ENCODE measurements at regions not wholly inside any gene's neighbourhood (a gene's known extent, or its start where the extent isn't known, plus 50 kb on each side); places are given as distances from the start of the nearest gene placed in this dataset.
"Not testable (repeated sequence)": the region's sequence is repeated elsewhere in the genome, so short reads cannot be mapped to it uniquely, and the experiment has no call there.

DNA sequence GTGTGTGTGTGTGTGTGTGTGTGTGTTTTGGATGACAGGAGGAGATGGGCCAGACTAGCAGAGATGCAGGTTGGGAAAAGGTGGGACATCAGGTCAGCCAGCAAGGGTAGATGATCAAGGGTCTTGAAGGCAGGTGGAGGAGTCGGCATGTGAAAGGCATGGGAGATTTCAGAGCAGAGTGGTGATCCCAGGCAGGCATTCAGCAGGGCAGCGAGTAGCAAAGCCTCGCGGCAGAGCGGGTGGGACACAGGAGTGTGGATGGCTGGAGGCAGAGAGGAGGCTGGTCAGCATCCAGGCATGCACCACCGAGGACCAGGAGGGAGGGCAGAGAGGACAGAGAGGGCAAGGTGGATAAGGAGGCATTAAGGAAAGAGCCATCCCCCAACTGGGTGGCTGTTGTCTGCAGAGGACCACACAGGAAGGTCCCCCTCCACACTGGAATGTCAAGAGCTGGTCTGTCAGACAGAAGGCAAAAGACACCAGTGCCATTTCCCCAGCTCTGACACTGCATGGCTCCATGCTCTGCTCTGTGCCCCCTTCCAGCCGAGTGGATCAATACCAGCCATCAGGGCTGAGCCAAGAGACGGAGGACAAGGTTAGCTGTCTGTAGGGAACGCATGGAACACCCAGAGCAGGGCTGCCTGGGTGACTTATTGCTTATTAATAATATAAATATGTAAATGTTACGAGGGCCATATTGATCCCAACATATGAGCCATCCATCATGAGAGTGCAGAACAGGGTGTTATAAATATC lies 74.8 kb upstream of the RPL38 start:
- no peak for DNase-seq

GRCh38 chr17:74129800-74130199 lies 73.7 kb upstream of the RPL38 start:
- not testable (repeated sequence) for DNase-seq

- no peak for DNase-seq
Measured at GRCh38 chr17:74130276-74130675, 73.2 kb upstream of the RPL38 start.

DNA sequence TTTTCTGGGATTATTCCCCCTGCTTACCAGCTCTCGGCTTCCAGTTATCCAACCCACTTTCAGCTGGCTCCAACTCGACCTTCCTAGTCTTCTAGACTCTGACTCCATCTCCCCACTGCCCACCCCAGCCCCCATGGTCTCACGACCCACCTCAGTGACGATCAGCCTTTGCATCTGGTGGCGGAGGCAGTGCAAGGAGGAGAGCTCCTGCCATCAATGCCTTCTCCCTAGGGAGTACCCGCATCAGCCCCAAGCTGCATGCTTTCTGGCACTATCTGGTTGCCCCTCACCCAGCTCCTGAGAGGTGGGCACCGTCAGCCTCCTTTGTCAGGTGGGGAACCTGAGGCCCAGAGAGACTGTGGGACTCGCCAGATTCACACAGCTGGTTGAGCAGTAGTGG lies 72.6 kb upstream of the RPL38 start:
- no peak for DNase-seq

GRCh38 chr17:74132354-74132753 lies 71.1 kb upstream of the RPL38 start:
- DNase-seq: no peak

DNA sequence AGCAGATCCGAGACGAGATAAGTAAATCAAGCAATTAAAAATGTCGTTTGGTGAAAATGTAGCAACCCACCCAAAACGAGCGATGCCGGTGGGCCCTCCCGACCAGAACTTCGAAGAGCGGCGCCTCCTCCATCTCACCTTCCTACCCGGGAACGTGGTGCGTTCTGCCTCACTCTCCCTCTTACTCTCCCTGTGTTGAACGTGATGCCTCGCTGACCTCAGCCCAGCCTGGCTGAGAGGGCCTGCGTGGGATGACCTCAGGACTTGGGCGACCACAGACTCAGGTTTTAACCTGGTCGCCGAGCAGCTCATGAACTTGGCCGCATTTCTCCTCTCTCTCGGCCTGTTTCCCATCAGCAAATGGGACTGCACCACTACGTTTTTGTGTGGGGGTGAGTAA lies 69.7 kb upstream of the RPL38 start:
- DNase-seq: no peak

DNA sequence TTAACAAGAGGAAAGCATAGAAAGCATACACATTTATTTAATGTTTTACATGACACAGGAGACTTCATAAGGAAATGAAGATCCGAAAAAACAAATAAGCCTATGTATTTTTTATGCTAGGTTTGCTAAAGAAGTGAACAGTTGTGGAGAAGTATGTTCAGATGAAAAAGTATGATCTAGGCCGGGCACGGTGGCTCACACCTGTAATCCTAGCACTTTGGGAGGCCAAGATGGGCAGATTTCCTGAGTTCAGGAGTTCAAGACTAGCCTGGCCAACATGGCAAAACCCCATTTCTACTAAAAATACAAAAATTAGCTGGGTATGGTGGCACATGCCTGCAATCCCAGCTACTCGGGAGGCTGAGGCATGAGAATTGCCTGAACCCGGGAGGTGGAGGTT lies 69.2 kb upstream of the RPL38 start:
- DNase-seq: not testable (repeated sequence)

DNA sequence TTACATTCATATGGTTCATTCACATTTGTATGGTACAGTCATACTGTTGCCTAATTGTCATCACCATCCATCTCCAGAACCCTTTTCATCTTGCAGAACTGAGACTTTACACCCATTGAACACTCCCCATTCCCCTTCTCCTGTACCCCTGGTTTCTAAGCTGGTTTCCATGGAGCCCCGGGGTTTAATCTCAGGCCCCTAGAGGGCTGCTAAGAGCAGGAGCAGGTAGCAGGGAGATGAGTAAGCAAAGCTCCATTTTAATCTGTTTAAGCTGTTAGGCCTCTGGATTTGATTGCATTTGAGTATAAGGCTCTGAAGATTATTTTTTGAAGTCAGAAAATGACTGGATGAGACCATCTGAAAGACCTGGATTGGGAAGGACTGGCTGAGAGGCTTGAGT lies 68.5 kb upstream of the RPL38 start:
- DNase-seq: no peak

DNA sequence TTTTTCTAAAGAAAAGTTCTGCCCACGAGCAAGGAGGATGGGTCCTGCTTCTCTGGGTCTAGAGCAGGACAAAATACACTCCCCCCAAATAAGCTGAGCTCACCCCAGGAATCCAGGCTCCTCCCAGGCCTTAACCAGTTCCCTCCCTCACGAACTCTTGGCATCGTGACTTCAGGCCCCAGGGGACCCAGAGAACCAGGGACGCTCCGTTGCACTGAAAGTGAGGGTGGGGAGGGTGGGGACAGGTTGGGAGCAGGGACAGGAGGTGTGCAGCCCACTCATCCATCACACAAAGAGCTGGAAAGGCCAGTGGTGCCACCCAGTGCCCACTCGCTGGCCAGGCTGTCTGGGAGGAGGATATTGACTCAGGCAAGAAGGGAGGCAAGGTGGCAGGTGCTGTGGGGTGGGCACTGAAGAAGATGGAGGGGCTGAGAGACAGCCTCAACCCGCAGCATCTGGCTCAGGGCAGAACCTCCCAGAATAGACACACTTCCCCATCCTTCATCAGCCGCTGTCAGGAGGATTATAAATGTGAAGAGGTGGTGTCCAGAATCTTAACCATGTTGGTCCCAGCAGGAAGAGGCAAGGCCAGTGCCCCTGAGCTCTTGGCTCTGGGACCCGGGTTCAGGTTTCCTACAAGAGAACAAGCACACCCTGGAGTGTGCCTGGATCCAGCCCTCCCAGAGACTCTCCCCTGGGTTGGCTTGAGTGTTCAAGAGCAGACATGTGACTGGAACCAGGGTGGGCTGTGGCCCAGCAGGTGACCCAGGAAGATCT lies 67.9 kb upstream of the RPL38 start:
- no peak for DNase-seq

DNA sequence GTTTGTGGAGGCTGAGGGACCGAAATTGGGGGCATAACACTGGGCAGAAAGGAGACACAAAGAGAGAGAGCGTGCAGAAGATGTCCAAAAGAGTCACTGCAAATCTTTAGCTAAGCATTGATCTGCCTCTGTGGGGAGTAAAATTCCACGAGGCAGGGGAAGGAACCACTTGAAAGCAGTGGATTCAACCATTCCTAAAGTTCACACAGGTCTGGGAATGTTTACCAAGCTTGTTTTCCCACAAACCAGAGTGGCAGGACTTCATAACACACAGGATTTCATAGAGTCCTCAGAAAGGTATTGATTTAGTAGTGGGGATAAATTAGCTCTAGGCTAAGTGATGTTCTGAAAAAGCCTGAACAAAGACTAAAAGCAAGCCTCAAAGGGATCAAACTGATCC lies 66.1 kb upstream of the RPL38 start:
- no peak for DNase-seq

GRCh38 chr17:74139120-74139519 lies 64.4 kb upstream of the RPL38 start:
- no peak for DNase-seq

- DNase-seq: no peak
Measured at GRCh38 chr17:74140282-74140681, 63.2 kb upstream of the RPL38 start.

DNA sequence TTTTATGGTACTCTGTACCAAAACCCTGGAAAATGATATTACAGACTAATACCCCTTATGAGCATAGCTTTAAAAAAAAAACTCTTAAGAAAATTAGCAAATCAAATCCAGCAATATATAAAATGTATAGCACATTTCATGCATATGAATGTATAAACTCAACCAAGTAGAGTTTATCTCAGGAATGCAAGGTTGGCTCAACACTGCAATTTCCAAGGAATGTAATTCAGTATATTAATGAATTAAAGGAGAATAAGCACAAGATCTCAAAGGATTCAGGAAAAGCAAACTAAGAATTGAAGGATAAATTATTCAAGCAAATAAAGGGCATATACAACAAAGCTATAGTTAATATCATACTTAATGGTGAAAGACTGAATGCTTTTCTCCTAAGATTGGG lies 61.9 kb upstream of the RPL38 start:
- DNase-seq: no peak

- DNase-seq: not testable (repeated sequence)
Measured at GRCh38 chr17:74143318-74143717, 60.2 kb upstream of the RPL38 start.

- no peak for DNase-seq
Measured at GRCh38 chr17:74145756-74146155, 57.7 kb upstream of the RPL38 start.

GRCh38 chr17:74146196-74146595 lies 57.3 kb upstream of the RPL38 start:
- DNase-seq: no peak

- no peak for DNase-seq
Measured at GRCh38 chr17:74147056-74147835, 56.2 kb upstream of the RPL38 start.

DNA sequence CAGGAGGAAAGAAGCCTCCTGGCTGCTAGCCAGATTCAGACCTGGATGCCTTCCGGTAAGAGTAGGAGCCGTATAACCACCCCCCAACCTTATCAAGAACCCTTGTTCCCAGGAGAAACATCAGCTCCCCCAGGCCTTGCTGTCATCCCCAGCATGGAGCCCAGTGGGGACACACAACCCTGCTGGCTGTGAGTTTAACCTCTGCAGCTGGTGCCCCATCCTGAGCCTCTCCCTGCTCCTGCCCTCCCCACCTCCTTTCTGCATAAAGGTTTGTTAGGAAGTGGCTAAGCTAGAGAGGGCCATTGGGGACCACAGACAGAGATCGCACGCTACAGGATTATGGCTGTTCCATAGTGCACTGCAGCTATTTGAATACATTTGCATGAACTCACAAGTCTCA lies 55.5 kb upstream of the RPL38 start:
- no peak for DNase-seq

DNA sequence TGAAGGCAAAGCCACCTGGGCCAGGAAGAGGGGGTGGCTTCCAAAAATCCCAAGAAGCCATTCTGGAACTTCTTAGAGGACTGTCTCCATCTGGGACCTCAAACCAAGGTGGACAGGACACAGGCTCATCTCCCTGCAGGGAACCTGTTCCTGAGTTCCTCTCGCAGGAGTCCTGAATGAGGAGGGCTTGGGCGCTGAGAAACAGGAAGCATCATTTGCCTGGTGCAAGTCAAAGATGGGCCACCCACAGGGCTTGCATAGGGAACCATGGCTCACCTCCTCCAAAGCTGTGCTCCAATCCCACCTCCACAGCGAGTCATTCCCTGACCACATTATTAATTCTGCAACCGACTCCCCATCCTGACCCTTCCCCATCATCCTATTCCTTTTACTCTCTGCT lies 55.0 kb upstream of the RPL38 start:
- DNase-seq: no peak

DNA sequence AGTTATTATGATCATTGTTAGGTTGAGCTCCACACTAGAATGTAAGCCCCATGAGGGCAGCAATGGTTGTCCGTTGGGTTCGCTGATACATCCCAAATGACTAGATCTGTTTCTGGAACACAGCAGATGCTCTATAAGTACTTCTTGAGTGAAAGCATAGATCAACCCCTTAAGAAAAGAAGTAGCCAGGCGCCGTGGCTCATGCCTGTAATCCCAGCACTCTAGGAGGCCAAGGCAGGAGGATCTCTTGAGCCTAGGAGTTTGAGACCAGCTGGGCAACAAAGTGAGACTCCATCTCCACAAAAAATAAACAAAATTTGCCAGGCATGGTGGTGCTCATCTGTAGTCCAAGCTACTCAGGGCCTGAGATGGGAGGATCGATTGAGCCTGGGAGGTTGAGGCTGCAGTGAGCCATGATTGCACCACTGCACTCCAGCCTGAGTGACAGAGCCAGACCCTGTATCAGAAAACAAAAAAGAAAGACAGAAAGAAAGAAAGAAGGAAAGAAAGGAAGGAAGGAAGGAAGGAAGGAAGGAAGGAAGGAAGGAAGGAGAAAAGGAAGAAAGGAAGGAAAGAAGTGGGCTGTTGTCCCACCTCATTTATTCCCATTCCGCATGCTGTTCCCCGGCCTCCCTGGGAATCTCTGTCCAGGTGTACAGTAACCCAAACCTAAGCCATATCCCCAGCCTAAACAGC lies 54.4 kb upstream of the RPL38 start:
- DNase-seq: no peak

DNA sequence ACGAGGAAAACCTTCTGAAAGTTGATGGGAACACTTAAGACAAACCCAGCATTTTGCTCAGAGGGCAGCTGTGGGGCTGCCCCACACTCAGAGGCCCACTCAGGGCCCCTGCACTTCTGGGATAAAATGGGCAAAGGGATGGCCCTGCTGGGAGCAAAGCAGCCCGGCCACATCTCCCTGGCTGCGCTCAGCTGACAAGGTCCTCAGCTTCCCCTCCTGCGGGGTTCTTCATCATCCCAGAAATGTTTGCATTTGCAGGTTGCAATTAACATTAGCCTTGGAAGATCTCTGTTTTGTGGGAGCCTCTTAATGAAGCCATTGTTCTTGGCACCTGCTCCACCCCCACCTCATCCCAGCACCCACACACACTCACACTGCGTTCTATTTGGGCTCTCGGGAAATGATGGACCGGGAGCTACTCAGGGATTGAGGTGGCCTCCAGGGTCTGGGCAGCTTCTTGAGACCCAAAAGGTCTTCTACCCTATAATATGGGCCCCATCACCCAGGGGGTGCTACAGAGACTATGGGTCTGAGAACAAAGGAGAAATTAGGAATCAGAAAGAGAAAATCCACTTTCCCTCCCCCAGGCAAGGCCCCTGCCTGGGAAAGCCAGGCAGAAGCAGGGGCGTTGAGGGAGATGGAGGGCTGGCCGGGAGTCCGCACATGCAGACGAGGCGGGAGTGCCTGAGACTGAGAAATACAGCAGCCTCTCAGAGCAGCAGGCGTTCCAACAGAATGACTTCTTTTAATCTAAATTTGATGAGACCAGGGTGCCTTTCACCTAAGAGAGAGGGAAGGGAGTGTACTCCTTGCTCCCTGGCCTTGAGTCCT lies 53.7 kb upstream of the RPL38 start:
- no peak for DNase-seq

- no peak for DNase-seq
Measured at GRCh38 chr17:74150428-74151025, 53.0 kb upstream of the RPL38 start.

All from stimulated activated CD8-positive, alpha-beta memory T cell treated with anti-CD3 and anti-CD28 coated beads, Interleukin-4, amount 100 ng/mL, for 48 hours (primary cell).